ENCODE measurements at regions not wholly inside any gene's neighbourhood (a gene's known extent, or its start where the extent isn't known, plus 50 kb on each side); places are given as distances from the start of the nearest gene placed in this dataset.

- no peak for TF ChIP-seq CTCF (IDR thresholded peaks at IDR 0.05; ENCODE audit: insufficient read depth, low read length)
- no peak for TF ChIP-seq POLR2AphosphoS5 (IDR thresholded peaks at IDR 0.05; ENCODE audit: low read depth)
- TF ChIP-seq GABPA (IDR thresholded peaks at IDR 0.05; ENCODE audit: low read depth): no peak
- TF ChIP-seq SPI1 (IDR thresholded peaks at IDR 0.05; ENCODE audit: borderline replicate concordance, low read depth): no peak
Observed at GRCh38 chr5:109614301-109614700, 75.4 kb upstream of the MAN2A1 start.

All from HL-60 (cell line).